DMS79 treated with DMSO at 0.1 percent for 48 hours (cell line): ENCODE measurements at regions not wholly inside any gene's neighbourhood (a gene's known extent, or its start where the extent isn't known, plus 50 kb on each side); places are given as distances from the start of the nearest gene placed in this dataset.

Experiments
- DNase-seq: peaks from one replicate; lab custom pipeline; 2025; lab: John Stamatoyannopoulos, UW

GRCh38 chr9:81118416-81118815 lies 570.9 kb downstream of the TLE1 start:
- no peak for DNase-seq

- no peak for DNase-seq
Observed at GRCh38 chr9:81116340-81117137, 572.8 kb downstream of the TLE1 start.

- peak; percentile 11 for DNase-seq
Observed at GRCh38 chr9:81113453-81114124, 575.8 kb downstream of the TLE1 start.

GRCh38 chr9:81112627-81113452 lies 576.5 kb downstream of the TLE1 start:
- peak; percentile 3 for DNase-seq

- no peak for DNase-seq
Observed at GRCh38 chr9:81108821-81109220, 580.5 kb downstream of the TLE1 start.

GRCh38 chr9:81108391-81108790 lies 581.0 kb downstream of the TLE1 start:
- no peak for DNase-seq

GRCh38 chr9:81103597-81104471 lies 585.5 kb downstream of the TLE1 start:
- DNase-seq: no peak

GRCh38 chr9:81097131-81097847 lies 592.1 kb downstream of the TLE1 start:
- no peak for DNase-seq

GRCh38 chr9:81096625-81097024 lies 592.7 kb downstream of the TLE1 start:
- DNase-seq: no peak

- no peak for DNase-seq
Observed at GRCh38 chr9:81092057-81092456, 597.3 kb downstream of the TLE1 start.

GRCh38 chr9:81088341-81088740 lies 601.0 kb downstream of the TLE1 start:
- DNase-seq: no peak

- DNase-seq: no peak
Observed at GRCh38 chr9:81086416-81086815, 602.9 kb downstream of the TLE1 start.

GRCh38 chr9:81083854-81084512 lies 605.4 kb downstream of the TLE1 start:
- no peak for DNase-seq

GRCh38 chr9:81083067-81083466 lies 606.3 kb downstream of the TLE1 start:
- no peak for DNase-seq

GRCh38 chr9:81082221-81082620 lies 607.1 kb downstream of the TLE1 start:
- DNase-seq: no peak

- DNase-seq: no peak
Observed at GRCh38 chr9:81080900-81081299, 608.4 kb downstream of the TLE1 start.

GRCh38 chr9:81080185-81080584 lies 609.2 kb downstream of the TLE1 start:
- no peak for DNase-seq

- no peak for DNase-seq
Observed at GRCh38 chr9:81079055-81079454, 610.3 kb downstream of the TLE1 start.

GRCh38 chr9:81078555-81078954 lies 610.8 kb downstream of the TLE1 start:
- no peak for DNase-seq

GRCh38 chr9:81077572-81077971 lies 611.8 kb downstream of the TLE1 start:
- DNase-seq: no peak
